Peyer's patch (tissue), 4 donors: ENCODE measurements at regions not wholly inside any gene's neighbourhood (a gene's known extent, or its start where the extent isn't known, plus 50 kb on each side); places are given as distances from the start of the nearest gene placed in this dataset.

Source experiments
- DNase-seq, 3 donors: peaks; one replicate each; pipeline ENCODE4 v3.0.0-alpha.2; 2017 to 2019
- H3K27ac ChIP-seq, 4 donors: fragments of 200-600 bp; sonication (generic); one replicate each; pipeline ENCODE4 v1.5.1; 2016 to 2019
- H3K27me3 ChIP-seq, 2 donors: fragments of 200-600 bp; sonication (generic); one replicate each; pipeline ENCODE4 v1.5.1; 2019
- H3K36me3 ChIP-seq, 3 donors: fragments of 200-600 bp; sonication (generic); one replicate each; pipeline ENCODE4 v1.5.1; 2016 to 2019
- H3K4me1 ChIP-seq, 4 donors: fragments of 200-600 bp; sonication (generic); one replicate each; pipeline ENCODE4 v1.5.1; 2016 to 2019
- H3K4me3 ChIP-seq, 4 donors: fragments of 200-600 bp; sonication (generic); 1 replicate in 3 of 4; 2 replicates in 1 of 4; pipeline ENCODE4 v1.5.1; 2016 to 2019; ENCODE audit warnings: mild to moderate bottlenecking in 1 of 4
- H3K9me3 ChIP-seq, 4 donors: fragments of 200-600 bp; sonication (generic); one replicate each; pipeline ENCODE4 v1.5.1; 2016 to 2019; ENCODE audit warnings: mild to moderate bottlenecking in 1 of 4
- CTCF ChIP-seq, 6 experiments: fragments of 450-650 bp in 4 of 6; fragments of 200-600 bp in 2 of 6; sonication (generic) in 1 of 6; IDR thresholded peaks; one replicate each; pipeline ENCODE4 v1.5.1; 2017 to 2019; ENCODE audit warnings: antibody characterized with exemption in 6 of 6, mild to moderate bottlenecking in 3 of 6, moderate library complexity in 1 of 6
- POLR2A ChIP-seq, 2 donors: fragments of 450-650 bp; IDR thresholded peaks; one replicate each; pipeline ENCODE4 v1.5.1; 2017; ENCODE audit warnings: antibody characterized with exemption in 2 of 2, mild to moderate bottlenecking in 2 of 2, moderate library complexity in 2 of 2

DNA sequence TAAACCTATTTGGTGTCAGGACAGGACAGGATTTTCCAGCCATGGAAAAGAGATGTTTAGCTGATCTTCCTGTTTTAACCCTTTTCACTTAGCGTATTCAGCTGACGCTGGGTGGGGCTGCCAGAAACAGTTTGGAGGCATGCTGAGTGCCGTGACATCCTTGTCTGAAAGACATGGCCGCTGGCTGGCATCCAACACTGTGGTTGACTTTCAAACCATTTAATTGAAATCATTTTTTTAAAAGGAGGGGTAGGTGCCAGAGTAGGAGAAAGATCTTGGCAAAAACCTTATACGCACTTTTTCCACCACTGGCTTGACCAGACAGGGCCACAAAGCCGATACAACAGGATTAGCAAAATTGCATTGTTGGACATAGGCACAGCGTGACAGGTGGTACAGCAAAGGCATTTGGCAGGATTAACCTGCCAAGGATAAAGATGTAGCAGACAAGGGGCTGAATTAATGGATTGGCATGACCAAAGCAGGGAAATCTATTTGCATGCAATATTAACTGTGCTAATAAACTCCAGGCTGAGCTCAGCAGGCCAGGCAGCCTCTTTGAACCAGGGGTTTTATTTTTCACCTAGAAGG lies 131.8 kb upstream of the TOPAZ1 start:
- TF ChIP-seq CTCF (IDR thresholded peaks at IDR 0.05) (no peak), POLR2A (IDR thresholded peaks at IDR 0.05) (no peak)
- H3K4me3 ChIP-seq = no peak overlapping the region

GRCh38 chr3:44110648-44111047 lies 131.0 kb upstream of the TOPAZ1 start:
- TF ChIP-seq POLR2A (IDR thresholded peaks at IDR 0.05) = no peak
- no peak for TF ChIP-seq CTCF (IDR thresholded peaks at IDR 0.05)
- Histone ChIP-seq H3K9me3 (no peaks in the 10 kb centered on the region), H3K4me1 (no peaks in the 10 kb centered on the region), H3K36me3 (no peaks in the 10 kb centered on the region), H3K27me3 (no peaks in the 10 kb centered on the region), H3K27ac (no peak overlapping the region), H3K4me3 (no peak overlapping the region)
- no peak for DNase-seq

More for the DNA sequence above, 131.8 kb upstream of the TOPAZ1 start:
- H3K27ac ChIP-seq = no peak overlapping the region
- no peaks in the 10 kb centered on the region for H3K36me3 ChIP-seq
- H3K27me3 ChIP-seq = no peaks in the 10 kb centered on the region
- H3K4me1 ChIP-seq = no peaks in the 10 kb centered on the region
- H3K9me3 ChIP-seq = no peaks in the 10 kb centered on the region
- no peak for DNase-seq

DNA sequence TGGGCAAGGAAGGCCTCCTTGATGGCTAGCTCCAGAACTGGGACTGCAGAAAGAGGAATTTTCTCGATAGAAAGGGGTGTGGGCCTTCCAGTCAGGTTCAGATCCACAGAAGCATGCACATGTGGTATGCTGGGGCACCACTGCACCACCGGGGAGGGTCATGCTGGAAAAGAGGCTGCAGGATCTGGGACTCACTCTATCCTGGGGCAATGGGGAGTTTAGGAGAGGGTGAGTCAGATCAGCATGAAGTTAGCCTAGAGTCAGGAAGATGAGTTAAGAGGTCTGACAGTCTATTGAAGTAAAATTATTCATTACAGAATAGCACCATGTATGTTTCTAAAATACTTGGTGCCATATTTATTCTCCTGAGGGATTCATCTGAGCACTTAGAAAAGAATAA lies 130.2 kb upstream of the TOPAZ1 start:
- Histone ChIP-seq H3K36me3 (no peaks in the 10 kb centered on the region), H3K9me3 (no peaks in the 10 kb centered on the region), H3K4me3 (no peak overlapping the region), H3K4me1 (no peaks in the 10 kb centered on the region), H3K27me3 (no peaks in the 10 kb centered on the region), H3K27ac (no peak overlapping the region)
- DNase-seq = no peak
- no peak for TF ChIP-seq CTCF (IDR thresholded peaks at IDR 0.05)
- TF ChIP-seq POLR2A (IDR thresholded peaks at IDR 0.05) = no peak

GRCh38 chr3:44114142-44114541 lies 127.5 kb upstream of the TOPAZ1 start:
- TF ChIP-seq POLR2A (IDR thresholded peaks at IDR 0.05) (no peak), CTCF (IDR thresholded peaks at IDR 0.05) (peak in 4 of 6 experiments; percentile 37 to 50 (median 41))
- Histone ChIP-seq H3K4me1 (no peaks in the 10 kb centered on the region), H3K27me3 (no peaks in the 10 kb centered on the region), H3K9me3 (no peaks in the 10 kb centered on the region), H3K36me3 (no peaks in the 10 kb centered on the region), H3K4me3 (no peak overlapping the region), H3K27ac (no peak overlapping the region)
- DNase-seq = peak; percentile 26 to 70 (median 59)

- Histone ChIP-seq H3K36me3 (no peaks in the 10 kb centered on the region), H3K4me3 (no peak overlapping the region), H3K27ac (no peak overlapping the region), H3K27me3 (no peaks in the 10 kb centered on the region), H3K9me3 (no peaks in the 10 kb centered on the region), H3K4me1 (no peaks in the 10 kb centered on the region)
- TF ChIP-seq POLR2A (IDR thresholded peaks at IDR 0.05) (no peak), CTCF (IDR thresholded peaks at IDR 0.05) (no peak)
- no peak for DNase-seq
These were observed 124.4 kb upstream of the TOPAZ1 start for GRCh38 chr3:44117239-44117638.

GRCh38 chr3:44117736-44118135 lies 124.0 kb upstream of the TOPAZ1 start:
- H3K9me3 ChIP-seq = no peaks in the 10 kb centered on the region
- no peak overlapping the region for H3K4me3 ChIP-seq
- TF ChIP-seq POLR2A (IDR thresholded peaks at IDR 0.05) = no peak
- TF ChIP-seq CTCF (IDR thresholded peaks at IDR 0.05) = no peak
- no peaks in the 10 kb centered on the region for H3K36me3 ChIP-seq
- no peaks in the 10 kb centered on the region for H3K27me3 ChIP-seq
- H3K4me1 ChIP-seq = no peaks in the 10 kb centered on the region
- DNase-seq = no peak
- no peak overlapping the region for H3K27ac ChIP-seq
